HG02943 (cell line): ENCODE measurements at regions not wholly inside any gene's neighbourhood (a gene's known extent, or its start where the extent isn't known, plus 50 kb on each side); places are given as distances from the start of the nearest gene placed in this dataset.

ENCODE experiments used
- ATAC-seq: cut with Tn5 transposase; IDR thresholded peaks from one replicate; pipeline ENCODE4 v1.9.1; 2021; ENCODE audit warnings: mild to moderate bottlenecking, low read depth, moderate library complexity; ENCODE audit not compliant: unreplicated experiment

DNA sequence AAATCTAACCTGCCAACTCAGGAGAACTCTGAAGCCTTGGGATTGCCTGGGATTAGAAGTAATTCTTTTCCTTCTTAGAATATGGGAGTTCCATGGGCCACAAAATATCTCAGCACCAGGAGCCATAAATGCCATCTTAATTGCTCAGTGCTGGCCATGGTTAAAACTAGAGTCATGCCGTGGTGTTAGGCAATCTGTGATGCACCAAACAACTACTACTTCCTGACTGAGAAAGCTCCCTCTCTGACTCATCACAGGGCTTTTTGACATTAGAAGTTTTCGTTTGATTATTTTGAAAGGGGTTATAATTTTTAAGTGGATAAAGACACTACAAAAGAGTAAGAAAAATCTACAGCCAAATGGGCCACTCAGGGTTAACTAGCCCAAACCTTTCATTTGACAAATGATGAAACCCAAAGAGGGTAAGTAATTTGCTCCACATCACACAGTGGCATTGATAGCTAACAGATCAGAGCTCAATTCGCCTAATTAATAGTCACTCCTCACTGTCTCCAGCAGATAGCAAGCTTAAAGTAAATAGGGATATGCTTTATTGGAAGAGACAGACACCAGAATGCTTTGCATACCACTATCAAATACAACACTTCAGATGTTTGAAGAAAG is 377.3 kb downstream of the EMP1 start:
- no peak for ATAC-seq

GRCh38 chr12:13571035-13571434 is 374.5 kb downstream of the EMP1 start:
- ATAC-seq = no peak

DNA sequence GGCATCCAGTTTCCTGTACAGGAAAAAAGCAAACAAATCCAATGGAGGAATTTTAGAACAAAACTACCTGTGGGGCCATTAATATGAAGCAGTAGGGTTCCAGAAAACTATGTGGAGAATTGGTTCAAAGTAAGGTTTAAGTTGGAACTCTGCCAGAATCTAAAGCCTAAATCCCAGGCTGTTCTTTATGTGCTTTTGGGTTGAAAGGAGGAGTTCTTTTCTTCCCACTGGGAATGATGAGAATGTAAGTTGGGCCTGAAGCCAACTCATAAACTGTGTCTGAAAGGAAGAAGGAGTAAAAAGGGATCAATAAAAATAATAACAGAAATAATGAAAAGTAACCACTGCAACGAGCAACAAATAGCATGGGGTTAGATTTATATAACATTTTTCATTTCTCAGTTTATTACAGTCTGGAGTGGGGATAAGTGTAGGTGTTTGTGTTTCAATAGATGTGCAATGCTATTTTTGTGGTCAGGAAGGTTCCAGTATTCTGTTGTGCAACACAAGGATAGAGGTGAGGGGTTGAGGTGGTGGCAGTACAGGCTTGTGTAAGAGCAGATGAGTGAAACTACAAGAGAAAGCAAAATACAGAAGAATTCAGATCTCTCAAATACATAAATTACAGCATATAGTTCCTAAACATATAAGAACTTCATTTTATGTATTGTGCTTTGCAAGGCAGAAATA is 373.6 kb downstream of the EMP1 start:
- no peak for ATAC-seq

- no peak for ATAC-seq
Observed at GRCh38 chr12:13566292-13566691, 369.8 kb downstream of the EMP1 start.

DNA sequence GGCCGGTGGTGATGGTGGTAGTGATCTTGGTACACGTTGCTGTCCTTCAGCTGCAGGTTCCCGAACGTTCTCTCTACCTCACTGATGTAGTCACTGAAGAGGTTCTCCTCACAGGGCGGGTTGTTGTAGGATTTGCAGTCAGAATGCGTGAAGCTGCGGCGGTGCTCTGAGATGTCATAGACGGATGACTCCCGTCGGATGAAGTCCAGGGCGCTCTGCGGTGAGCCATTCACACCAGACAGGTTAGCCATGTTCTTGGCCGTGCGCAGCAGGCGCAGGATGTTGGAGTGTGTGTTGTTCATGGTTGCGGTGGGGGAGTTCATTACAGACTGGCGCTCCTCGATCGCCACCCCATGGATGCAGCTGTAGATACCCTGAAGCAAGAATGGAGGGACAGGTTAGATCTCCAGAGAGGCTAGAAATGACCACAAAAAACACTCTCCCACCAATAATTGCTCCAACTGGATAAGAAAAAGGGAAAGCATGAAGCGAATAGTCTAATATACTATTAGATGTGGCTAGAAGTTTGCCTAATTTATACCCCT is 367.8 kb downstream of the EMP1 start:
- ATAC-seq = no peak

- no peak for ATAC-seq
Observed at GRCh38 chr12:13563743-13564125, 367.2 kb downstream of the EMP1 start.

GRCh38 chr12:13562915-13563742 is 366.6 kb downstream of the EMP1 start:
- no peak for ATAC-seq

GRCh38 chr12:13561923-13562322 is 365.4 kb downstream of the EMP1 start:
- no peak for ATAC-seq

DNA sequence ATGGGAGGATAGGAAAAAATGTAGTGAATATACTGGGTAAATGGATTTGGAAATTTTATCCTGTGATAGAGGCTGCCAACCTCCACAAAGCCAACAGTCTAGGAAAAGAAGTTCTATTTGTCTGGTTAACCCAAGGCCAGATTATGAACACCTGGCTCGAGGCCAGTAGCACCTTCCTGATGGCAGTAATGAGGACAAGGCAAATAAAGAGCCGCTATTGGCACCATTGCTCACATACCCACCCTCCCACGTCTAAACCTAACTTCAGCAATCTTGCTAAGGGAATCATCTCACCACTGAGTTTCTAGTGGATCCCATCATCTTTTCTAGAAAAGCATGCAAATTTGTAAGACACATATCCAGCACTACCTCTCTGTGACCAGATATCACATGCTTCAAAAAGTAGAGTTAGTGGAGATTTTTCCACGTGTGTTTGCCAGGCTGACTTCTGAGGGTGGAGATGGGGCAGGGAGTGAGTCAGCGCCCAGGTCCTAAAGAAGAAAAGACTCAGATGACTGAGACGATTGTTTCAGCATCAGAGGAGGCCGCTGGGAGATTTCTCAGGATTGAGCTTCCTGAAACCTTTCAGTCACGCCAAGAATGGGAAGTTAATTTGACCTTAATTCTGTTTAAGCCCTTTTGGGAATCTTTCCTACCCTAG is 362.9 kb downstream of the EMP1 start:
- ATAC-seq = no peak

DNA sequence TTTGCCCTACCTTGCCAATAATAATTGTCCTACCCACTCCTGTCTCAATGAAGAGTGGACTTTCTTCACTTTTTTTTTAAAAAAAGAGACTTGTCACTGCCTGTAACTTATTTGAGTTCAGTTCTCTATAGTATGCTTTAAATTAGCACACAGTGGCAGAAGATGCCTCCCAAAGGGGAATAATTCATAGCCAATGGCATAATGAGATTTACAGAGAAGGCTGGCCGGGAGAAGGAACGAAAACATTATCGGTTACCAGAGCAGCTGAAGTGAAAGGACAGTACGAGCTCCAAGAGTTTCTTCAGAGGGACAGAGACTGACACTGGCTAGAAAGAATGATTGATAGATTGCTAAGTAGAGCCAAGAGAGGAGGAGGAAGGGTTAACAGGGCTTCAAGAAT is 356.3 kb downstream of the EMP1 start:
- no peak for ATAC-seq

GRCh38 chr12:13547283-13547682 is 350.8 kb downstream of the EMP1 start:
- no peak for ATAC-seq

DNA sequence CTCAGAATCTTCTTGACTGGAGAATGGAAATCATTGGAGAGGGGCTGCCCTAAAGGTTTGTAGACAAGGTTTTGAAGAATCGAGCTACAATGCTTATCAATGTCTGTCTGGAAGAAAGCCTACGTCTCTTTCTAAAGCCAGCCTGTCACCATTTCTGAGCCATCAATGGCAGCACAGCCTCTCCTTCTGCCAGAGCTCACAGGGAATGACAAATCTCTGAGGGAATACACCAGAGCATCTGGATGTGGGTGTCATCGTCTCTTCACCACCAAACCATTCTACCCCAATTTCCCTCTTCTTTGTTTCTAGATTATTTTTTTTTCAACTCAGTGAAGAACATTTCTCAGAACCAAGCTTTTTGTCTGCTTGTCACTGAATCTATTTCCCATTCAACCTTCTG is 349.7 kb downstream of the EMP1 start:
- no peak for ATAC-seq

- ATAC-seq = no peak
Observed at GRCh38 chr12:13539051-13539450, 342.5 kb downstream of the EMP1 start.

GRCh38 chr12:13538136-13538535 is 341.6 kb downstream of the EMP1 start:
- no peak for ATAC-seq

DNA sequence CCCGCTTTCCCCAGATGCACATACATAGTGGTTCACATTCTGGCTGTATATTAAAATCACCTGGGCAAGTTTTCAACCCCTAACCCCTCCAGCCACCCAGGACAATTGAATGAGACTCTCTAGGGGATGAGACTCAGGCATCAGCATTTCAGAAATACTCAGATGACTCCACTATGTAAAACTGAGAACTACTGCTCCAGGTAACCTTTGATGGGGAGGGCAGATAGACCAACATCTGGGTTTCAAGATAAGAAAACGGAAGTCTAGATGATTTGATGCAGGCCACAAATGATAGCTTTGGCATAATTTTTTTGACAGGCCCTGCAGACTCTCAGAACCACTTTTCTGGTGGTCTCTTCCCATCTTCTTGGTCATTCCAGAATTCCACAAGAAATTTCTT is 341.1 kb downstream of the EMP1 start:
- ATAC-seq = no peak

- ATAC-seq = peak; percentile 85
Observed at GRCh38 chr12:13536219-13536910, 339.8 kb downstream of the EMP1 start.

DNA sequence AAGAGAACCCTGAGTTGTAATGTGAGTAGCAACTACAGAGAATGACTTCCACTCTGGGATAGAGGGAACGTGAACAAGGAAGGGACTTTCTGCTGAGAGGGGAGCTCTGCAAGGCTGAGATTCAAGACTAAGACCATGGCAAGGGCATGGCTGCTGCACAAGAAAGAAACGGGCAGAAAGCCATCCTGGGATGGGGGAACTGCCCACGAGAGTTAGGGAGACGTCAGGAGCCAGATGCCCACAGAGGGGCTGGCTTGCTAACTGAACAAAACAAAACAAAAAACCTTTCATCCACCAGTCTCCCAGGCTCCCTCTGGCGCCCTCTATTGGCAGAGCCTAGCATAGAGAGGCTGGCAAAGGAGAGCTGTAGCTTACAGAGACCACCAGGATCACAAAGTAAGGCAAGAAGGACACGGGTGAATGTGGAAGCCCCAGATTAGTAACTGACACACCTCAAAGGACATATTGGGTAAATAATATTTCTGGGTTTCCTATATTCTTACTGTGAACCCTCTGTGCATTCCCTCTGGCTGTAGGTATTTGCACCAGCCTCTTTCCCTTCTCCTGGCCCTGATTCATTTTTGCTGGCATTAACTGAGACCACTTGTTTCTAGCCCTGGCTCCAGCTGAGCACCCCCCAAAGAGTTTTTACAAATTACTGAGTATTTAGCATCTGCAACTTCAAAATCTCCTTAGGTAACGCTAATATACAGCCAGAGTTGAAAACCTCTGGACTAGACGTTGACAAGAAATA is 338.3 kb downstream of the EMP1 start:
- no peak for ATAC-seq

- no peak for ATAC-seq
Observed at GRCh38 chr12:13534242-13534641, 337.7 kb downstream of the EMP1 start.

GRCh38 chr12:13530966-13531365 is 334.4 kb downstream of the EMP1 start:
- ATAC-seq = no peak
